ENCODE measurements at regions not wholly inside any gene's neighbourhood (a gene's known extent, or its start where the extent isn't known, plus 50 kb on each side); places are given as distances from the start of the nearest gene placed in this dataset.

DNA sequence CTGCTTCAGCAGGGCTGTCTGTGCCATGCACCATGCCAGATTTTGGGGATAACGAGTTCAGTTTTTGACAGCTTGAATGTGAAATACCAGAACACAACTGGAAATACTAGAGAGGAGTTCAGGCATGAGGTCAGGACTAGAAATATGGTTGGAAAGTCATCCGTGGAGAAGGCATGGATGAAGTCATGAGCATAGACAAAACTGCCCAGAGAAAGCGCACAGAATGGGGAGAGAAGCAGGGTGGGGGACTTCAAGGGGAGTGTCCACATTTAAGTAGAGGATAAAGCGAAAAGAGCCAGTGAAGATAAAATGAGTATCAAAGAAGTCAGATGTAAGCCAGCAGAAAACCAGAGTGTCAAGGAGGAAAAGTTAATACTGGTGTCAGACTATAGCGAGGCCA lies 653.4 kb upstream of the ARID1B start:
- no peak overlapping the region for H2AK9ac ChIP-seq (replicated peaks; ENCODE audit: low read depth, low read length, poor library complexity)
- H4K20me1 ChIP-seq (ENCODE audit: insufficient read depth, low read length): no peaks in the 10 kb centered on the region
- no peaks in the 10 kb centered on the region for H3K9me3 ChIP-seq (ENCODE audit: control insufficient read depth, insufficient read depth, low read length)
- H3K79me1 ChIP-seq (ENCODE audit: low read depth in 1 of 2, low read length in 2 of 2): no peaks in the 10 kb centered on the region
- no peak overlapping the region for H3K4ac ChIP-seq (ENCODE audit: low read depth, low read length)
- no peak overlapping the region for H2AFZ ChIP-seq (replicated peaks; ENCODE audit: low read length, poor library complexity)
- no peak overlapping the region for H3K23ac ChIP-seq (ENCODE audit: low read depth, low read length)
- no peak for ATAC-seq (ENCODE audit: low read depth)
- H3K36me3 ChIP-seq (ENCODE audit: control insufficient read depth, insufficient read depth, low read length): no peaks in the 10 kb centered on the region
- H4K91ac ChIP-seq (ENCODE audit: insufficient read depth, low read depth, low read length): no peak overlapping the region
- 50% methylated on average over 5 of the region's 5 CpGs; no CpG with 5 or more reads in 1 of the 2 experiments for WGBS, 2 experiments (ENCODE audit: extremely low coverage in 2 of 2, insufficient read length in 1 of 2)
- no peak overlapping the region for H3K56ac ChIP-seq (ENCODE audit: extremely low read depth, insufficient read depth, low read length)
- no peak overlapping the region for H2BK120ac ChIP-seq (ENCODE audit: low read depth, low read length)
- H3K4me2 ChIP-seq (ENCODE audit: low read depth, low read length): no peak overlapping the region
- H3K14ac ChIP-seq (replicated peaks; ENCODE audit: low read depth, low read length): no peak overlapping the region
- H2BK15ac ChIP-seq (ENCODE audit: low read depth, low read length): no peak overlapping the region
- H4K8ac ChIP-seq (ENCODE audit: low read depth in 2 of 2, low read length in 2 of 2): no peak overlapping the region
- H3K27ac ChIP-seq (ENCODE audit: insufficient read depth, low read length): no peak overlapping the region
- no peak overlapping the region for H4K5ac ChIP-seq (ENCODE audit: low read depth, low read length)
- no peak overlapping the region for H3K4me3 ChIP-seq (ENCODE audit: insufficient read depth, low read depth, low read length)
- dilution Hi-C loops (cut with HindIII; ENCODE audit: low sequenced_read_pairs, unreplicated experiment): no loop called here
- in situ Hi-C loops (cut with MboI; ENCODE audit: low sequenced_read_pairs): no loop called here
- intact Hi-C loops (cut with micrococcal nuclease): no loop called here
- ChIA-PET POLR2A (ENCODE audit: unreplicated experiment) (no interaction called here), CTCF (no interaction called here)
- no peaks in the 10 kb centered on the region for H3K4me1 ChIP-seq (ENCODE audit: control insufficient read depth, insufficient read depth, low read length)
- no peak overlapping the region for H3K18ac ChIP-seq (ENCODE audit: low read depth, low read length)
- DNase-seq: no peak
- H2AK5ac ChIP-seq (ENCODE audit: low read depth, low read length): no peak overlapping the region
- no peak for TF ChIP-seq NFE2L2 (IDR thresholded peaks at IDR 0.05; ENCODE audit: low read depth, low read length)
- TF ChIP-seq RAD21 (IDR thresholded peaks at IDR 0.05; ENCODE audit: low read length): no peak
- TF ChIP-seq RCOR1 (IDR thresholded peaks at IDR 0.05; ENCODE audit: insufficient replicate concordance, low read length): no peak
- no peak for TF ChIP-seq SMC3 (IDR thresholded peaks at IDR 0.05; ENCODE audit: low read depth, low read length)
- TF ChIP-seq, protein P1, sequence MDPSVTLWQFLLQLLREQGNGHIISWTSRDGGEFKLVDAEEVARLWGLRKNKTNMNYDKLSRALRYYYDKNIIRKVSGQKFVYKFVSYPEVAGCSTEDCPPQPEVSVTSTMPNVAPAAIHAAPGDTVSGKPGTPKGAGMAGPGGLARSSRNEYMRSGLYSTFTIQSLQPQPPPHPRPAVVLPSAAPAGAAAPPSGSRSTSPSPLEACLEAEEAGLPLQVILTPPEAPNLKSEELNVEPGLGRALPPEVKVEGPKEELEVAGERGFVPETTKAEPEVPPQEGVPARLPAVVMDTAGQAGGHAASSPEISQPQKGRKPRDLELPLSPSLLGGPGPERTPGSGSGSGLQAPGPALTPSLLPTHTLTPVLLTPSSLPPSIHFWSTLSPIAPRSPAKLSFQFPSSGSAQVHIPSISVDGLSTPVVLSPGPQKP (IDR thresholded peaks at IDR 0.05; ENCODE audit: borderline replicate concordance, low read depth, low read length): no peak
- no peak for TF ChIP-seq FOS (IDR thresholded peaks at IDR 0.05; ENCODE audit: low read depth, low read length)
- TF ChIP-seq, protein P2, sequence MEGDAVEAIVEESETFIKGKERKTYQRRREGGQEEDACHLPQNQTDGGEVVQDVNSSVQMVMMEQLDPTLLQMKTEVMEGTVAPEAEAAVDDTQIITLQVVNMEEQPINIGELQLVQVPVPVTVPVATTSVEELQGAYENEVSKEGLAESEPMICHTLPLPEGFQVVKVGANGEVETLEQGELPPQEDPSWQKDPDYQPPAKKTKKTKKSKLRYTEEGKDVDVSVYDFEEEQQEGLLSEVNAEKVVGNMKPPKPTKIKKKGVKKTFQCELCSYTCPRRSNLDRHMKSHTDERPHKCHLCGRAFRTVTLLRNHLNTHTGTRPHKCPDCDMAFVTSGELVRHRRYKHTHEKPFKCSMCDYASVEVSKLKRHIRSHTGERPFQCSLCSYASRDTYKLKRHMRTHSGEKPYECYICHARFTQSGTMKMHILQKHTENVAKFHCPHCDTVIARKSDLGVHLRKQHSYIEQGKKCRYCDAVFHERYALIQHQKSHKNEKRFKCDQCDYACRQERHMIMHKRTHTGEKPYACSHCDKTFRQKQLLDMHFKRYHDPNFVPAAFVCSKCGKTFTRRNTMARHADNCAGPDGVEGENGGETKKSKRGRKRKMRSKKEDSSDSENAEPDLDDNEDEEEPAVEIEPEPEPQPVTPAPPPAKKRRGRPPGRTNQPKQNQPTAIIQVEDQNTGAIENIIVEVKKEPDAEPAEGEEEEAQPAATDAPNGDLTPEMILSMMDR (conservative IDR thresholded peaks at IDR 0.05; ENCODE audit: low read depth, low read length): no peak
- no peak for TF ChIP-seq BHLHE40 (IDR thresholded peaks at IDR 0.05; ENCODE audit: low read depth, low read length)
- TF ChIP-seq CEBPB (IDR thresholded peaks at IDR 0.05; ENCODE audit: low read depth, low read length): no peak
- no peak for TF ChIP-seq POLR2A (IDR thresholded peaks at IDR 0.05; ENCODE audit: low read depth, low read length)
- TF ChIP-seq CHD1 (IDR thresholded peaks at IDR 0.05; ENCODE audit: low read depth, low read length): no peak
- no peak for TF ChIP-seq MAFK (IDR thresholded peaks at IDR 0.05; ENCODE audit: low read depth, low read length)
- TF ChIP-seq RFX5 (IDR thresholded peaks at IDR 0.05; ENCODE audit: low read depth, low read length): no peak
- no peak for TF ChIP-seq MXI1 (IDR thresholded peaks at IDR 0.05; ENCODE audit: borderline replicate concordance, low read depth, low read length)
- TF ChIP-seq MAZ (IDR thresholded peaks at IDR 0.05; ENCODE audit: borderline replicate concordance, low read depth, low read length): no peak
- TF ChIP-seq, protein P3, sequence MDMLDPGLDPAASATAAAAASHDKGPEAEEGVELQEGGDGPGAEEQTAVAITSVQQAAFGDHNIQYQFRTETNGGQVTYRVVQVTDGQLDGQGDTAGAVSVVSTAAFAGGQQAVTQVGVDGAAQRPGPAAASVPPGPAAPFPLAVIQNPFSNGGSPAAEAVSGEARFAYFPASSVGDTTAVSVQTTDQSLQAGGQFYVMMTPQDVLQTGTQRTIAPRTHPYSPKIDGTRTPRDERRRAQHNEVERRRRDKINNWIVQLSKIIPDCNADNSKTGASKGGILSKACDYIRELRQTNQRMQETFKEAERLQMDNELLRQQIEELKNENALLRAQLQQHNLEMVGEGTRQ (IDR thresholded peaks at IDR 0.05; ENCODE audit: low read depth, low read length): no peak
- no peak overlapping the region for H3K9ac ChIP-seq (ENCODE audit: low read depth, low read length)
- no TSS peak for BruUV-seq (replicated peaks)
- no peak overlapping the region for H2BK5ac ChIP-seq (ENCODE audit: low read depth, low read length, poor library complexity, severe bottlenecking)
- peaks cover 2% of the 10 kb centered on the region for H3K27me3 ChIP-seq (ENCODE audit: control insufficient read depth, insufficient read depth, low read length)
- H2BK20ac ChIP-seq (ENCODE audit: low read depth, low read length): no peak overlapping the region
- H3K9me1 ChIP-seq (ENCODE audit: insufficient read depth, low read length): no peaks in the 10 kb centered on the region
